ENCODE measurements at regions not wholly inside any gene's neighbourhood (a gene's known extent, or its start where the extent isn't known, plus 50 kb on each side); places are given as distances from the start of the nearest gene placed in this dataset.

DNA sequence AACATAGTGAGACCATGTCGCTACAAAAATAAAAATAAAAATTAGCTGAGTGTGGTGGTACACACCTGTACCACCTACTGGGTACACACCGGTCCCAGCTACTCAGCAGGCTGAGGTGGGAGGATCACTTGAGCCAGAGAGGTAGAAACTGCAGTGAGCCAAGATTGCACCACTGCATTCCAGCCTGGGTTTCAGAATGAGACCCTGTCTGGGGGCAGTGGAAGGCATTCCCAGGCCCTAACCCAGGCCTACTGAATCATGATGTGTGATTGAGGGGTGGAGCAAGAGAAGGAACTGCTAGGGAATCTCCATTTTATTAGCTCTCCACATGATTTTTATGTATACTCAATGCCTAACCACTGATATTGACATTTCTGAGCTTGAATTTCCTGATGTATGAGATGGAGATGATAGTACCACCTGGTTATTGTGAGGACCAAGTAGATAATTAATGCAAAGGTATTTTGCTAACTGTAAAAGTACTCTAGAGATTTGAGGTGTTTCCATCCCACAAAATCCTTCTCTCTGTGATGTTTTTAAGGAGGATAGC is 169.5 kb upstream of the UMPS start:
- Histone ChIP-seq H3K27me3 (ENCODE audit: control insufficient read depth, low read length) (0 out of 2 replicates have a peak, but pooled peaks cover 2% of the 10 kb centered on the region), H3K36me3 (ENCODE audit: control insufficient read depth, low read length) (no peaks in the 10 kb centered on the region), H4K20me1 (ENCODE audit: control insufficient read depth, insufficient read depth, low read depth, low read length) (peaks cover 4% of the 10 kb centered on the region; the same call in 1 of the 2 replicates), H3K9me3 (ENCODE audit: control insufficient read depth, insufficient read depth, low read length) (no peaks in the 10 kb centered on the region), H3K4me3 (ENCODE audit: low read length) (no peak overlapping the region), H3K27ac (ENCODE audit: low read depth, low read length) (no peak overlapping the region), H3F3A (ENCODE audit: control insufficient read depth, insufficient read depth) (no peaks in the 10 kb centered on the region), H3K4me1 (ENCODE audit: control insufficient read depth, low read length) (no peaks in the 10 kb centered on the region), H3K4me2 (ENCODE audit: low read length) (no peak overlapping the region), H3K9me2 (replicated peaks; ENCODE audit: control insufficient read depth, low read length) (no peaks in the 10 kb centered on the region), H3K79me2 (ENCODE audit: control insufficient read depth, low read length) (no peaks in the 10 kb centered on the region)
- TF ChIP-seq, protein P1, sequence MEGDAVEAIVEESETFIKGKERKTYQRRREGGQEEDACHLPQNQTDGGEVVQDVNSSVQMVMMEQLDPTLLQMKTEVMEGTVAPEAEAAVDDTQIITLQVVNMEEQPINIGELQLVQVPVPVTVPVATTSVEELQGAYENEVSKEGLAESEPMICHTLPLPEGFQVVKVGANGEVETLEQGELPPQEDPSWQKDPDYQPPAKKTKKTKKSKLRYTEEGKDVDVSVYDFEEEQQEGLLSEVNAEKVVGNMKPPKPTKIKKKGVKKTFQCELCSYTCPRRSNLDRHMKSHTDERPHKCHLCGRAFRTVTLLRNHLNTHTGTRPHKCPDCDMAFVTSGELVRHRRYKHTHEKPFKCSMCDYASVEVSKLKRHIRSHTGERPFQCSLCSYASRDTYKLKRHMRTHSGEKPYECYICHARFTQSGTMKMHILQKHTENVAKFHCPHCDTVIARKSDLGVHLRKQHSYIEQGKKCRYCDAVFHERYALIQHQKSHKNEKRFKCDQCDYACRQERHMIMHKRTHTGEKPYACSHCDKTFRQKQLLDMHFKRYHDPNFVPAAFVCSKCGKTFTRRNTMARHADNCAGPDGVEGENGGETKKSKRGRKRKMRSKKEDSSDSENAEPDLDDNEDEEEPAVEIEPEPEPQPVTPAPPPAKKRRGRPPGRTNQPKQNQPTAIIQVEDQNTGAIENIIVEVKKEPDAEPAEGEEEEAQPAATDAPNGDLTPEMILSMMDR (IDR thresholded peaks at IDR 0.05; ENCODE audit: low read depth, low read length, poor library complexity, severe bottlenecking) = no peak
- TF ChIP-seq EZH2phosphoT487 (IDR thresholded peaks at IDR 0.05; ENCODE audit: borderline replicate concordance, low read length) = no peak

DNA sequence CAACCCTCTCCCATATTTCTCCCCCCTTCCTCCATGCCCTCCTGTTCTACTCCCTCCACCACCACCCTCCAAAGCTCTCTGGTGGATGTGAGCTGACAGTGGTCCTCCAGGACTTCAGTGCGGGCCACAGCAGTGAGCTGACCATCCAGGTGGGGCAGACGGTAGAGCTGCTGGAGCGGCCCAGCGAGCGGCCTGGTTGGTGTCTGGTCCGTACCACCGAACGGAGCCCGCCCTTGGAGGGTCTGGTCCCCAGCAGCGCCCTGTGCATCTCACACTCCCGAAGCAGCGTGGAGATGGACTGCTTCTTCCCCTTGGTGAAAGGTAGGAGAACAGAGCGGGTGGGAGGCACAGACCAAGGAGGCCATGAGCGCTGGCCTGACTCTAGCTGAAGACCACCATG is 167.5 kb upstream of the UMPS start:
- Histone ChIP-seq H3K4me3 (ENCODE audit: low read length) (no peak overlapping the region), H3K27ac (ENCODE audit: low read depth, low read length) (no peak overlapping the region)

GRCh38 chr3:124563376-124563775 is 166.9 kb upstream of the UMPS start:
- Histone ChIP-seq H4K20me1 (ENCODE audit: control insufficient read depth, insufficient read depth, low read depth, low read length) (peaks cover 4% of the 10 kb centered on the region; the same call in 1 of the 2 replicates), H3K4me1 (ENCODE audit: control insufficient read depth, low read length) (no peaks in the 10 kb centered on the region), H3K4me2 (ENCODE audit: low read length) (no peak overlapping the region), H3K36me3 (ENCODE audit: control insufficient read depth, low read length) (no peaks in the 10 kb centered on the region), H3F3A (ENCODE audit: control insufficient read depth, insufficient read depth) (no peaks in the 10 kb centered on the region), H3K9me3 (ENCODE audit: control insufficient read depth, insufficient read depth, low read length) (no peaks in the 10 kb centered on the region), H3K9me2 (replicated peaks; ENCODE audit: control insufficient read depth, low read length) (no peaks in the 10 kb centered on the region), H3K27me3 (ENCODE audit: control insufficient read depth, low read length) (0 out of 2 replicates have a peak, but pooled peaks cover 2% of the 10 kb centered on the region), H3K27ac (ENCODE audit: low read depth, low read length) (no peak overlapping the region), H3K4me3 (ENCODE audit: low read length) (no peak overlapping the region), H3K79me2 (ENCODE audit: control insufficient read depth, low read length) (no peaks in the 10 kb centered on the region)
- TF ChIP-seq, protein P1 (IDR thresholded peaks at IDR 0.05; ENCODE audit: low read depth, low read length, poor library complexity, severe bottlenecking) = no peak
- TF ChIP-seq EZH2phosphoT487 (IDR thresholded peaks at IDR 0.05; ENCODE audit: borderline replicate concordance, low read length) = no peak

More for the DNA sequence above, 167.5 kb upstream of the UMPS start:
- Histone ChIP-seq H3K9me2 (replicated peaks; ENCODE audit: control insufficient read depth, low read length) (no peaks in the 10 kb centered on the region), H3K36me3 (ENCODE audit: control insufficient read depth, low read length) (no peaks in the 10 kb centered on the region), H4K20me1 (ENCODE audit: control insufficient read depth, insufficient read depth, low read depth, low read length) (peaks cover 4% of the 10 kb centered on the region; the same call in 1 of the 2 replicates), H3K79me2 (ENCODE audit: control insufficient read depth, low read length) (no peaks in the 10 kb centered on the region), H3K4me1 (ENCODE audit: control insufficient read depth, low read length) (no peaks in the 10 kb centered on the region), H3K4me2 (ENCODE audit: low read length) (no peak overlapping the region), H3F3A (ENCODE audit: control insufficient read depth, insufficient read depth) (no peaks in the 10 kb centered on the region), H3K27me3 (ENCODE audit: control insufficient read depth, low read length) (0 out of 2 replicates have a peak, but pooled peaks cover 2% of the 10 kb centered on the region), H3K9me3 (ENCODE audit: control insufficient read depth, insufficient read depth, low read length) (no peaks in the 10 kb centered on the region)
- TF ChIP-seq EZH2phosphoT487 (IDR thresholded peaks at IDR 0.05; ENCODE audit: borderline replicate concordance, low read length) = no peak
- TF ChIP-seq, protein P1 (IDR thresholded peaks at IDR 0.05; ENCODE audit: low read depth, low read length, poor library complexity, severe bottlenecking) = no peak

All from DOHH2 (cell line).